ENCODE measurements at regions not wholly inside any gene's neighbourhood (a gene's known extent, or its start where the extent isn't known, plus 50 kb on each side); places are given as distances from the start of the nearest gene placed in this dataset.

GRCh38 chr5:106566031-106566430 is 1104.7 kb downstream of the EFNA5 start:
- no peaks in the 10 kb centered on the region for H3K36me3 ChIP-seq (ENCODE audit: insufficient read depth, low read length)

GRCh38 chr5:106545325-106545724 is 1125.4 kb downstream of the EFNA5 start:
- TF ChIP-seq EZH2 (IDR thresholded peaks at IDR 0.05; ENCODE audit: borderline replicate concordance, low read length): no peak
- no peaks in the 10 kb centered on the region for H3K4me1 ChIP-seq (ENCODE audit: insufficient read depth, low read length, severe bottlenecking)
- no peaks in the 10 kb centered on the region for H3K9me2 ChIP-seq (ENCODE audit: low read depth, low read length)
- no peak overlapping the region for H3K4me2 ChIP-seq (ENCODE audit: low read length)
- H3K9me3 ChIP-seq (ENCODE audit: low read length): no peaks in the 10 kb centered on the region
- no peaks in the 10 kb centered on the region for H3F3A ChIP-seq (ENCODE audit: insufficient read depth, low read length)
- H4K20me1 ChIP-seq (ENCODE audit: insufficient read depth, low read length): no peaks in the 10 kb centered on the region
- H3K79me2 ChIP-seq (ENCODE audit: insufficient read depth, low read length): no peaks in the 10 kb centered on the region
- no peak overlapping the region for H3K4me3 ChIP-seq (ENCODE audit: low read depth, low read length, poor library complexity, severe bottlenecking)
- H3K27me3 ChIP-seq (ENCODE audit: insufficient read depth, low read length): no peaks in the 10 kb centered on the region
- H3K36me3 ChIP-seq (ENCODE audit: insufficient read depth, low read length): no peaks in the 10 kb centered on the region
- H2AFZ ChIP-seq (ENCODE audit: low read length): no peak overlapping the region
- no peak overlapping the region for H3K9ac ChIP-seq (ENCODE audit: low read length)
- H3K27ac ChIP-seq (ENCODE audit: low read depth, low read length, poor library complexity, severe bottlenecking): no peak overlapping the region

More at GRCh38 chr5:106566031-106566430, 1104.7 kb downstream of the EFNA5 start:
- no peak overlapping the region for H3K27ac ChIP-seq (ENCODE audit: low read depth, low read length, poor library complexity, severe bottlenecking)
- no peak for TF ChIP-seq EZH2 (IDR thresholded peaks at IDR 0.05; ENCODE audit: borderline replicate concordance, low read length)
- TF ChIP-seq CTCF (IDR thresholded peaks at IDR 0.05; ENCODE audit: low read length): no peak
- H3K4me2 ChIP-seq (ENCODE audit: low read length): no peak overlapping the region
- H4K20me1 ChIP-seq (ENCODE audit: insufficient read depth, low read length): no peaks in the 10 kb centered on the region
- no peak overlapping the region for H3K4me3 ChIP-seq (ENCODE audit: low read depth, low read length, poor library complexity, severe bottlenecking)
- H3K9ac ChIP-seq (ENCODE audit: low read length): no peak overlapping the region
- no peaks in the 10 kb centered on the region for H3K79me2 ChIP-seq (ENCODE audit: insufficient read depth, low read length)
- no peaks in the 10 kb centered on the region for H3K4me1 ChIP-seq (ENCODE audit: insufficient read depth, low read length, severe bottlenecking)
- no peaks in the 10 kb centered on the region for H3K9me3 ChIP-seq (ENCODE audit: low read length)
- H3K27me3 ChIP-seq (ENCODE audit: insufficient read depth, low read length): no peaks in the 10 kb centered on the region
- H3K9me2 ChIP-seq (ENCODE audit: low read depth, low read length): no peaks in the 10 kb centered on the region
- H3F3A ChIP-seq (ENCODE audit: insufficient read depth, low read length): no peaks in the 10 kb centered on the region
- H2AFZ ChIP-seq (ENCODE audit: low read length): no peak overlapping the region

GRCh38 chr5:106543330-106543729 is 1127.4 kb downstream of the EFNA5 start:
- H3K9me3 ChIP-seq (ENCODE audit: low read length): no peaks in the 10 kb centered on the region
- no peaks in the 10 kb centered on the region for H3F3A ChIP-seq (ENCODE audit: insufficient read depth, low read length)

GRCh38 chr5:106530150-106530549 is 1140.6 kb downstream of the EFNA5 start:
- H4K20me1 ChIP-seq (ENCODE audit: insufficient read depth, low read length): no peaks in the 10 kb centered on the region
- no peak overlapping the region for H3K9ac ChIP-seq (ENCODE audit: low read length)
- no peak overlapping the region for H3K27ac ChIP-seq (ENCODE audit: low read depth, low read length, poor library complexity, severe bottlenecking)
- H3K4me1 ChIP-seq (ENCODE audit: insufficient read depth, low read length, severe bottlenecking): no peaks in the 10 kb centered on the region
- H2AFZ ChIP-seq (ENCODE audit: low read length): no peak overlapping the region
- no peaks in the 10 kb centered on the region for H3K27me3 ChIP-seq (ENCODE audit: insufficient read depth, low read length)
- H3K4me2 ChIP-seq (ENCODE audit: low read length): no peak overlapping the region
- no peaks in the 10 kb centered on the region for H3K79me2 ChIP-seq (ENCODE audit: insufficient read depth, low read length)
- no peaks in the 10 kb centered on the region; the same call in 1 of the 2 replicates for H3F3A ChIP-seq (ENCODE audit: insufficient read depth, low read length)
- no peaks in the 10 kb centered on the region for H3K9me3 ChIP-seq (ENCODE audit: low read length)
- no peak overlapping the region for H3K4me3 ChIP-seq (ENCODE audit: low read depth, low read length, poor library complexity, severe bottlenecking)
- H3K36me3 ChIP-seq (ENCODE audit: insufficient read depth, low read length): no peaks in the 10 kb centered on the region
- no peaks in the 10 kb centered on the region for H3K9me2 ChIP-seq (ENCODE audit: low read depth, low read length)
- TF ChIP-seq EZH2 (IDR thresholded peaks at IDR 0.05; ENCODE audit: borderline replicate concordance, low read length) (no peak), CTCF (IDR thresholded peaks at IDR 0.05; ENCODE audit: low read length) (no peak)

More at GRCh38 chr5:106543330-106543729, 1127.4 kb downstream of the EFNA5 start:
- Histone ChIP-seq H3K9ac (ENCODE audit: low read length) (no peak overlapping the region), H3K4me1 (ENCODE audit: insufficient read depth, low read length, severe bottlenecking) (no peaks in the 10 kb centered on the region), H3K27me3 (ENCODE audit: insufficient read depth, low read length) (no peaks in the 10 kb centered on the region), H4K20me1 (ENCODE audit: insufficient read depth, low read length) (no peaks in the 10 kb centered on the region), H3K27ac (ENCODE audit: low read depth, low read length, poor library complexity, severe bottlenecking) (no peak overlapping the region), H3K9me2 (ENCODE audit: low read depth, low read length) (no peaks in the 10 kb centered on the region), H3K79me2 (ENCODE audit: insufficient read depth, low read length) (no peaks in the 10 kb centered on the region), H3K36me3 (ENCODE audit: insufficient read depth, low read length) (no peaks in the 10 kb centered on the region), H2AFZ (ENCODE audit: low read length) (no peak overlapping the region), H3K4me2 (ENCODE audit: low read length) (no peak overlapping the region), H3K4me3 (ENCODE audit: low read depth, low read length, poor library complexity, severe bottlenecking) (no peak overlapping the region)
- no peak for TF ChIP-seq EZH2 (IDR thresholded peaks at IDR 0.05; ENCODE audit: borderline replicate concordance, low read length)
